T-helper 2 cell (primary cell): ENCODE measurements at regions not wholly inside any gene's neighbourhood (a gene's known extent, or its start where the extent isn't known, plus 50 kb on each side); places are given as distances from the start of the nearest gene placed in this dataset.

Source experiments
- DNase-seq, 5 experiments: peaks; one replicate each; pipeline versions ENCODE4 v3.0.0 to v3.0.0-alpha.2; 2012 to 2022

DNA sequence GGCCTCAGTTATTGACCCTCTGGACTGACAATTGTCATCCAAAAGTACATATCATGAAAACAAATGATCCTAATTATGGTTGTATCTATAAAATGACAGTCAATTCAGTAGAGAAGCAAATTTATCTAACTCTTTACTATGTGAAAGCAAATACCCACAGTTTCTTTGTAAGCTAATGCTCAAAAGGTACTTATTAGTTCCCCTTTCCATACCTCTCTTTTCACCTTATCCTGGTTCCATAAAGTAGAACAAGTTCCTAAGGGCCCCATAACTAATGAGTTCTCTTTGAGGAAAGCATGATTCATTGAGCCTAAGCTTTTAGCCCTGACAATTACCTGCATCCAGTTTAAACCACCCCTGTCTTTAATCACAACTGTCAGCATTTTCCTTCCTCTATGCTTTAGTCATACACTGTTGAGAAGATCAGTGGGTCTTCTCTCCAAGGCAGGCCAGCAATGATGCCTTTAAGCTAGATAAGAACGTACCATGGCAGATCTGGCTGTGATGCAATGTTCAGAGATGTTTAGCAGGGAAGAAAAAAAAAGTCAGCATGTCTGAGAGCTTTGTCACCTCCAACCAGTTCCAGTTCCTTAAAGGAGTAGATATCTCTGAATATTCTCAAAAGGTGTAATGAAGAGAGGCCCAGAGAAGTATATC, 179.7 kb upstream of the RASGEF1B start:
- DNase-seq, result no peak

DNA sequence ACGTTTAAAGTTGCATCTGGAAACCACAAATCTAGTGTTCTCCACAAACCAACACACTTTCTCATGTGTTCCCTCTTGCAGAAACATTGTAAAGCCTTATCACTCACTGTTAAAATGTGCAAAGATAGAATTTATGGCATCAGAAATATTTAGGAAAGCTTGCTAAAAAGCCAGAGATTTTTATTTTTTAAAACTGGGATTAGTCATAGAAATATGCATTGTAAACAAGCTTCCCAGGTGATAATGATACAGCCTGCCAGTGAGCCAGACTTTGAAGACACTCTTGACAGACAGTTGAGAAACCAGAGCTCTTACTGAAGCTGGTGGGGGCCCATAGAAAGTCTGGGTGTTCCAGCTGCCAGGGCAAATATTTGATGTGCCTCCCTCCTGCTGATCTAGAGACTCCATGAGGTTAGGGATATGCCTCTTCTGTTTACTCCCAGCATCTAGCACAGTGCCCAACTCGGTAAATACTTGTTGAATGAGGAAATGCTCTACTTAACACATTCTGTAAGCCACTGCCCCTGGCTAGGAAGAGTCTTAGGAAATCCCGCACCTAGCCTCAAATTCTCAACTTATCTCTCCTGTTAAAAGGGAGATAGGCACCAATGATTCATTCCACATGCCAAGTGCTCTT, 179.0 kb upstream of the RASGEF1B start:
- DNase-seq, result no peak

DNA sequence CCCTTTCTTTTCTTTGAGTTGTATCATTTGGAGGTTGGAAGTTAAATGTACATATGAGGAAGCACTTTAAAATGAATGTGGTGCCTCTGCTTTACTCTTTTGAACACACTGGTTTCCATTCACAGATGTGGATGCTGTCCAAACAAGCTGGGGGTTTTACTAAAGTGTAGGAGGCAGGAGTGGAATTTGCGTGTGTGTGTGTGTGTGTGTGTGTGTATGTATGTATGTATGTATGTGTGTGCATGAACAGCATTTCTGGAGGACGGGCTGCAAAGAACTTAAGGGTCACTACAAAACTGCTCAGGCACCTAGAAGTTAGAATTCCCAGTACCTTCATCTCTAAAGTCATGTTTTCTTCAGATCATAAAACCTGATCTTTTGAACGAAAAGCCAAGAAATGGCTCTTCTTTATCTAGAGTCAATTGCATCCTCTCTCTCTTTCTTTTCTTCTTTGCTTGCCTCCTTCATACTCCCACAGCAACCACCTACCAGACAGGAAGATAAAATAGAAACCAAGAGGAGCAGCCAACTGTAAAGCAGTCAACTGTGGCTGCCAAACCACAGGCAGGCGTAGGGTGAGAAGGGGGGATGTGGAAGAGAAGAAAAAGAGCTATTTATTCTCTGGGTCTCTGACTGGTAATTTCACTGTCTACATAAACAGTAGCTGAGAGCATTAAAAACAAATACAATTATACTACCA, 177.0 kb upstream of the RASGEF1B start:
- DNase-seq, result peak in 2 of 5 experiments; percentile 46 to 57

DNA sequence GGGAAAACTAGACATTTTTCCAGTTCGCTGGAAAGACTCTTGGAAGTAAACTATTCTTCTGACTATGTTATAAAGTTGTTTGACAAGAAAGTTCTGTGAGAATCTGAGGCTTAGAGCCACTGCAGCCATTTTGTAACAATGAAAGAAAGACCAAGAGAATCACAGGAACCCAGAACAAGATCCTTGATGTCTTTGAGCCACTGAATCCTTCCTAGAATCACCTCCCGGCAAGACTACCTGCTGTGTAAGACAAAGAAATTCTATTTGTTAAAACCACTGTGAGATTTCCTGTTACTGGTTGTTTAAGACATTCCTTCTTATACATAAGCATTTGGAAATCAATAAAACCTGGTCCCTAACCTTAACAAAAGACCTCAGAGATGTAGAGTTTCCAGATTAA, 175.7 kb upstream of the RASGEF1B start:
- DNase-seq, result no peak

DNA sequence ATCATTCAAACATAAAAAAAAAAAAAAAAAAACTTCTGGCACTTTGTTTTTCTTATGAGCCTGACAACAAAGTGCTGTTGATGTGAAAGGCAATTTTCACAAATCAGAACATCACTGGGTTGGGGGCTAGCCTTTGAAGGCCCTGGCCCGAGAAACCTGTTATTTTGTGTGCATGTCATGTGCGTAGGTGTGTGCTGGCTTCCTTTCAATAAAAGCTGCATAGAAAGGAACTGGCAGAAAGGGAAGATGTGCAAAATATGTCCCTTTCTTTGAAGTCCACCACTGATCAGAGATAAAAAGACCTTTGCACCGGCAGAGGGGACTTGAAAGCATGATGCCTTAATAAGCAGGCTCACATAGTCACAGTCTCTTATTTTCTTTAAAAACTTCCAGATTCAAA, 170.8 kb upstream of the RASGEF1B start:
- DNase-seq, result no peak

DNA sequence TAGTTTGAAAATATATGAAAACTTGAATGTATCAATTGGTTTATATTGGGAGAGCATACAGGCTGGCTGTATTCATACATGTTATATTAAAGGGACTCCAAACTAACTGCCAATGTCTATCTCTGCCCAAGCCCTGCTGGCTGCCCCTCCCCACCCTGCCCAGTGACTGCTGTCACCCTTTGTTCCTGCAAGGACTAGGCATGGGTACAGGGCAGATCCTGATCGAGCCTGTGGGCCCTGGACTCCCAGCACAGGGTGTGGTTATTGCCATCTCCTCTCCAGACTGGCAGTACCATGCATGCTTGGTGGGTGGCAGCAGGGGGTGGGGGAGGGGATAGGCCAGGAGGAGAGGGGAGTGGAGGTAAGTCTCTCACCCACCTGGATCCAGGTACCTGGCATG, 167.5 kb upstream of the RASGEF1B start:
- DNase-seq, result no peak

DNA sequence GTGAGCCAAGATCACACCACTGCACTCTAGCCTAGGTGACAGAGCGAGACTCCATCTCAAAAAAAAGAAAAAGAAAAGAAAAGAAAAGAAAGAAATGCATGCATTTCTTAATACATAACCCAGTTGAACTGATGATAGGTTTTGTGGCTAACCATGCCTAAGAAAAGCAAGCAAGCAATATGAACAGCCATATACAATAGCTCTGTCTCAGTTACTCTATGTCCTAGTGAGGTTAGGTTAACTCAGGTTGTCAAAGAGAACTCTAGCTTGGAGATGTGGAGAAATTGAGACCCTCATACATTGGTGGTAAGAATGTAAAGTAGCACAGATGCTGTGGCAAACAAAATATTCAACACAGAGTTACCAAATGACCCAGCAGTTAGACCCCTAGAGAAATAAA, 167.0 kb upstream of the RASGEF1B start:
- no peak for DNase-seq

DNA sequence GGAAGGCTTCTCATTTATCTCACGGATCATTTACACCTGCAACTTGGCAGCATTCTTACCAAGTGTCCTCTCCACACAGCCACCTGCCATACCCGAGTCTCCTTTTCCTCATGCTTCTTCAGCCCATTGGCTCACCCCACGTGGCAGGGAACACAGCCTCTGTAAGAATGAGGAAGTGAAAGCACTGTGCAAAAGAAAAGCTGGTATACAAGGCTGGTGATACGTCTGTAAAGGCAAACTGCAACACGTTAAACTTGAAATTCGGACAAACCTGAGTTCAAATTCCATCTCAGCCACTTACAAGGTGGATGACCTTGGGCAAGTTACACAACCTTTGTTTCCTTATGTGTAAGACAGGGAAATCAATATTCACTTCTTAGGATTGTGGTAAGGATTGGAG, 164.0 kb upstream of the RASGEF1B start:
- no peak for DNase-seq

DNA sequence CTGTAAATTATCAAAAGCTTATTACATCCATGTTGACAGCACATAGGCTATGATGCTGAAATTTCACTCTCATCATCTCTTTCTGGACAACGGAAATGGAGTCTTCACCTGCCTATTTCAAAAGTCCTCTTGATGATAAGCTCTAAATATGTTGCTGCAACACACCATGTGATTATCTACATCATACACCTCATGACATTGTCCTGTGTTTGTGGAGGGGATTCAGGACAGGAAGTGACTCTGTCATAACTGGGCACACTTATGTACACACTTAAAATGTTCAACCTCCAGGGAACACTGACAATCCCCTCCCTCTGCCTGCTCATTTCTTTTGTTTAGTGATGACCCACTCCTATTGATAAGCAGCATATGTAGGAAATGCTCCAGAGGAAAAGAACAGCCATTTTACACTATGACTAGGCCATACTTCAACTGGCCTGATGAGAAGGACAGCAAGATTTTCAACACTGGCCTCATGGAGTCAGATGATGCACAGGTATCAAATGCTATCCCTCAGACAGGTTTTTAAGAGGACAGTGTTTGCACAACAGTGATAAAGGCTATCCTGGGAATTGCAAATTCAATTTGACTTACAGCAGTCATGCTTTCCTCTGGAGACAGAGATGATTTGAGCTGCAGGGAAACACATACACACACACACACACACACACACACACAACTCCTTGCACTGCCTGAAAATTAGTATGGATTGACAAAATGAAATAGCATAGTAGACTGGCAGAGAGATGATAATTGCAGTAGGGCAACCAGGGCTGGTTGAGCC, 163.3 kb upstream of the RASGEF1B start:
- DNase-seq, result no peak

DNA sequence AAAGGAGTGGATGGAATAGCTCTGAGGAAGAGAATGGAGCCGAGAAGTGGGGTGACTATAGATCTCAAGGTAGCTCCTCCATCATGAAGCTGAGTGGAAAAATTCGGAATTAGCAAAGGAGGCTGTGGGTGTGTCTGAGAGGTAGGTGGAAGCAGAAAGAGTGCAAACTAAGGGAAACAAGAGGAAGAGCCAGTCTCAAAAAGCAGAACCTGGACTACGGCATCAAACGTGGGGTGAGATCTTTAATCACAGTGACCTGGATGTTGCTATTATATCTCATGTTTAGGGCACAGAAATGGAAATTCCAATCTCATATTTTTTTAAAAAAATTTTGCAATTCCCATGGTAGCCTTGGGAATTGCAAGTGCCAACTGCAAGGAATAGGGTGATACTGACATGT, 162.5 kb upstream of the RASGEF1B start:
- no peak for DNase-seq

DNA sequence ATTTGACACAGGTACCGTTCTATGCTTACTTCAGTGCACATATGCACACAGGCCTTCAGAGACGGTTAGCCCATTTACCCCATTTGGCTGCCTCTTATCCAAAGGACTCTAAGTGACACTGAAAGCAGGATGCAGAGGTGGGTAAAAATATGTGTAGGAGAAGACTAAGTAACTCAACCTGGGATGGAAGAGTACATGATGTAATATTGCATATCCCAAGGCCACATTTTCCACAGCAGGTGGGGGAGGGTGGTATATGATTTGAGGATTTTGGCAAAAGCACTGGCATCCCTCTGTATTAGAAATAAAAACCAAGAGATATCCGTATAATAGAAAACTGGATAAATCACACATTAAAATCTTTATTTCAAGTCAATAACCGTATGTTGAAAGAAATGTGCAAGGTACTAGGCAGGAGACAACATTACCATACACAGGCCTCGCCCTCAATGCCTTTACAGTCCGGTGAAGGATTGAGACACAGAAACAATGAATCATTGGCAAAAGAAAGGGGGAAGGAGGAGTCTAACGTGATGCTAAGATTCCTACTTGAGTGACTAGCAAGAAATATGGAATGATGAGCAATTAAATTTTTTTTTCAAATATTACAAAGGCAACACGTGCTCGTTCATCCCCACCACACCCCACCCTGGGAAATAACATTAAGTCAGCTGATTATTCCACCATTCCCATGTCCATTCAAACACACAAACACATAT, 161.0 kb upstream of the RASGEF1B start:
- DNase-seq, result no peak

DNA sequence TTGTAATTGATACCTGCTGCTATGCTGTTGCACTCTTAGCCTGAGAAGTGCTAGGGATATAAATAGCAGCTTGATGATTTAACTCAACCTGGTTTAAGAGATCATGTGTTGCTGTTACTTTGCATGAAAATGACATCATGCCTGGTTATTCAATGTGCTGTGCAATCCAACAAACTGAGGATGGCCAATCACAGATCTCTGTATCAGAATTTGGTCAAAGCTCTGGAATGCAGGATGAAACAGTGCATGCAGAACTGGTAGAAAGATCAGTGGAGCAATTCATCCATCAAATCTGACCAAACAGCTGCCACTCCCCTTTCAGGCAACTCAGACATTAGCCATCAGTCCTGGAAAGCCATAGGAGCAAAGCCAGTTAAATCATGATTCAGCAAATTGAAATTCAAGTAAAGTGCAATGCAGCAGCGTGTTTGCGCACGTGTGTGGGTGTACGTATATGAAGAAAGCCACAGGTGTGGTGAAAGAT, 160.3 kb upstream of the RASGEF1B start:
- no peak for DNase-seq

DNA sequence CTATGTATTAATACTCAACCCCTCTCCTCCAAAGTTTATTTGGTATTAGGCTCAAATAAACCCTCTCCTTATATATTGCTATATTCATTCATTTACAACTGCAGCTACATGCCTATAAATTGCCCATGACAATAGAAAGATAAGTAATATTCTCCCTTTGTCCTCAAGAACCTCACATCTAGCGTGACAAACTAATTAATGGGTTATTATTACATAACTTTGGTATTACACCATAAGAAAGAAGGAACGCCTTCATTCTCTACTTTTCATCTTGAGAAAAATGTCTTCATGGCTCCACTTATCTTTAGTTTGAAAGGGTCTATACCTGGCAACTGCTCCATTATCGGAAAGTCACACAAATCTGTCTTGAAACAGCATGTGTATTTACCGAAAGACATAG, 157.7 kb upstream of the RASGEF1B start:
- DNase-seq, result no peak

DNA sequence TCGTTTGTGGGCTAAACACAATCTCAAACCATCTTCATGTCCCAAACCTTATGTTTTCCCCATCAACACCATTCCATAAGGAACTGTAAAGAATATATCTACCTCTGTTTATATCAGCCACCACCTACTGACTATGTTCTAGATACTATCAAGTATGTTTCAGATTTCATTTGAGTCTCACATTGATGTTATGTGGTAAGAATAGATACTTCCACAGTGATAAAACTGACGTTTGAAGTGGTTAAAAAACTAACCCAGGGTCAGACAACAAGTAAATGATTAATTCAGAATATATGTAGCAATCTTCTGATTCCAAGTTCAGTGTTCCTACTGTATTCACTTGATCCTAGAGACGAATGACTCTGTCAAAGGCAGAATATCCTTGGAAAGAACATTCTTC, 156.8 kb upstream of the RASGEF1B start:
- DNase-seq, result no peak

DNA sequence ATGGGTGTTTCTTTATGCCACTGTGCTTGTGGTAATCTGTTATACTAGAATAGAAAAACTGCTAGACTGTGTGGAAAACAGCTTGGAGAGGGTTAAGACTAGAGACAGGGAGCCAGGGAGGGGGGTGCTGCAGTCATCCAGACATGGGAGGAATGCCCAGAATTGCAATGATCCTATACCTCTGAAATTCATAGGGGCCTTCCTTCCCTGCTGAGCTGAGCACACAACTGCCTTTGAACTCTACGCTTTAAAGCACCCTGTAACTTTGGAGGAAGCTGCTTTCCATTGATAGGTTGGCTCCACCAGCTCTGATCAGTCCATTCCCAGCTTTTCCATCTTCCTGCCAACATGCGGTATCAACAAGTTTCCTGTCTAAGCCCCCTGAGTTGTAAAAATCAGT, 155.9 kb upstream of the RASGEF1B start:
- no peak for DNase-seq

DNA sequence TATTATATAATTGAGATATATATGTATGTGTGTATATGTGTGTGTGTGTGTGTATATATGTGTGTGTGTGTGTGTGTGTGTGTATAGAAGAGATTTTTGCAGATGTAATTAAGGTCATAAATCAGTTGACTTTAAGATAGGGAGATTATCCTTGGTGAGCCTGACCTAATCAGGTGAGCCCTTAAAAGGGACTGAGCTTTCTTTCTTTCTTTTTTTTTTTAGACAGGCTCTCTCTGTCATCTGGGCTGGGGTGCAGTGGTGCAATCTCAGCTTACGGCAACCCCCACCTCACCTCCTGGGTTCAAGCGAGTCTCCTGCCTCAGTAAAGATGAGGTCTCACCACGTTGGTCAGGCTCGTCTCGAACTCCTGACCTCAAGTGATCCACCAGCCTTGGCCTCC, 155.1 kb upstream of the RASGEF1B start:
- no peak for DNase-seq

DNA sequence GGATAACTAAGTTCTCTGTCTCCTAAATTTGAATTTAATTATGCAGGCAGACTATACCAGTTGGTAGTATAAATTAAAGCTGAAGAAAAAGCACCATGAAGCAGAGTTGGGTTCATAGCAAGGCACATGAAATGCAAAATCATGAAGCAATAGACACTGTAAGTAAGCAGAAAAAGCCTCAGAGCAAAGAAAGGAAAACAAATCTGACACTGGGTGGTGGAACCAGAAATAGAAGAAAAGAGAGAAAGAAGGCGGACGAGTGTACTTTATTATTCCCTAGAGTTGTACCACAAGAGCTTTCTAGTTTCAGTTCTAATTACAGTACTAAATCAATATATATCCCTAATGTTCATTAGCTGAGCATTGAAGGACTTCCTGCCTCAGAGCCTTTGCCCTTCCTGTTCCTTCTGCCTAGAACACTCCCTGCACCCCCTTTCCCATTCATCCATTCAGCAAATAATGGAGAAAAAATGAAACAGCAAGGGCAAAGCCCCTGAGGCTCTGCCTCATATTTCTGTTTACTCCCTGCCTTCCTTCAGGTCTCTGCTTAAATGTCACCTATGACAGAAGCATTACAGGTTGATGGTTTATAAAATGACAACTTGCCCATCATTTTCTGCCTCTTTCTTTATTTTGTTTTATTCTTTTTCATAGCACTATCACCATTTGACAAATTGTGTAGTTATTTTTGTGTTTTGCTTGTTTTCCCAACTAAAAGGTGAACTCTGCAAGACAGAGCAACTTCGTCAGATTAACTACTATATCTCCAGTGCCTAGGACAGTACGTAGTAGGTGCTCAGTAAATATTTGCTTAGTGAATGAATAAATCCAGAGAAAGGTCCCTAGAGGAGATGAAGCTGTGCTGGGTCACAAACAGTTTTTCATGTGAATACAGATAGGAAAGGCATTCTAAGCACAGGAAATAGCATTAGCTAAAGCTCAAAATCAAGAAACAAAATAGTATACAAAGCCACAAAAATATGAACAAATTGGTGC, 154.0 kb upstream of the RASGEF1B start:
- no peak for DNase-seq

DNA sequence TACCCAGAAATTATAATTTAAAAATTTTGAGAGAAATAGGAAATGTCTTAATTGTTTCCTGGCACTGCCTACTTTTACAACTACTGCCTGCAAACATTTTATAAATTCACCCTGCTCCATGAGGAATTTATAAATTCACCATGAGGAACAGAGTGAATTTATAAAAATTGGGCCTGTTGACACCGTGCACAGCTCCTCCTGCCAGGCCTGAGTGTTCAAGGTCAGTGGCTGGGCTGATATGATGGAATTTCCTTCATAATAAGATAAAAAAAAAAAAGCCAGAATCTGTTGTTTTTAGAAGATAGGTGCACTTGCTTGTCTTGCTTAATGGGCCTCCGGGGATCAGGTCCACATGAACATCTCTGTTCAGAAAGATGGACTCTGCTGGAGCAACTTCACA, 151.7 kb upstream of the RASGEF1B start:
- no peak for DNase-seq

DNA sequence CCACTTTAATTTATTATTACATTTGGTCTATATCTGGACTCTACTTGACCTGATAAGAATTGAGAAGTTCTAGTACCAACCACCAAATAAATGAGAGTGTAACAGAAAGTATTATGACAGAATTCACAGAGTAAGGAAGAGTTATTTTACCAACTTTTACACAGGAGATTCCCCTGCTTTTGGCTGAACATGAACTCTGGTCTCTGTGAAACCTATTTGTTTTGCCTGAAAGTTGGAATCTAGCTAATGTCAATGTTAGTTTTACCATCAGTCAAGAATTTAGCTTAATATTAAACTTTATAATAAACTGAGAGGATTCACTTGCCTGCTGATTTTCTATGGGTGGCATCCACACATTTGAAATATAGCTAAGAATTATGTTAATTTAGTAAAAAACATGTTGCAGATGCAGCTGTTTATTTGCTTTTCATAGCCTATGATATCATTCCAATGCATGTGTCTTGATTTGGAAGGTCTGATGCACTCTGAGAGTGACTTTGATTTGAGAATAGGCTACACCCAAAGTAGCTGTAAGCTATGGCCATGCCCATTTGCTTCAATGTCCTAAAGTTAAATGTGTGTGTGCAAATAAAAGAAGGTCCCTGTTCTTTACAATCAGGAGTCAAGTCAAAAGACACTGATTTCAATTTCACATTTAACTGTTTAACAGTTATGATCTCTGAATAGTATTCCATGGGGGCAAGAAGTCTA, 150.9 kb upstream of the RASGEF1B start:
- DNase-seq, result no peak

DNA sequence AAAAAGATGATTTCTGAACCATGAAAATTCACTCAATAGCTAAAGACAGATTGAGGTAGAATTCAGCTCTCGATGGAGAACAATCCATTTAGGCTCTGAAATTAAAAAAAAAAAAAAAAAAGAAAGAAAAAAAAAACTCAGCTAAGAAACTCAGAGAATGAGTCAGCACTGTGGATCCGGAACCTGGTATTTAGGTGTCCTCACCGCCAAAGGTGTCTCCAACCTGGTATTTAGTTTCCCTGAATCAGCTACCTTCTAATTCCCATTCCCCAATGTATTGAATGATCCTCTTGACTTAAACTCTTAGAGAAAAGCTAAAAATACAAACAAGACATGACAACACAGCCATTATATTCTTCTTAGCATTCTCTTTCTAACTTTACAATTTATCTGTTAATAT, 150.3 kb upstream of the RASGEF1B start:
- no peak for DNase-seq

DNA sequence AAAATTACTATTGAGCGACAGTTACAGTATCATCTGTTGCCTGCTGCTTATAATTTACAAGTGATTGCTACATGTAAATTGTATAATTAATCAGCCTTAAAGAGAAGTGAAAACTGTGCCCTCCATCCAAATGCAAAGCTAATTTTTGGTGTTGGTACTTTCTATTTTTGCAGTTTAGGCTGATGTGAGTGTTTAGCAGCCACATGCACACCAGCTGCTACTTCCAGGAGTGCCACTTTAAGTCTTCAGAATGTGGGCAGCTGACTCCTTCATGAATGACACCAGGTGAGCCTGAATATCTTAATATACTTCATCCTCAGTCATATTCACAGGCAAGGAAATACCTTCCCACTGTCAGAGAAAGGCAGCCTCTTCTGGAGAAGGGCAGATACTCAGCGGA, 149.8 kb upstream of the RASGEF1B start:
- no peak for DNase-seq
